ENCODE measurements at regions not wholly inside any gene's neighbourhood (a gene's known extent, or its start where the extent isn't known, plus 50 kb on each side); places are given as distances from the start of the nearest gene placed in this dataset.

GRCh38 chr5:4980201-4980600, 159.9 kb upstream of the ADAMTS16 start:
- TF ChIP-seq EZH2 (IDR thresholded peaks at IDR 0.05; ENCODE audit: borderline replicate concordance, low read depth, low read length, severe bottlenecking) (no peak), GATA2 (IDR thresholded peaks at IDR 0.05; ENCODE audit: insufficient read depth, insufficient read length, low read depth, low read length) (no peak), POLR2A (IDR thresholded peaks at IDR 0.05; ENCODE audit: low read depth, low read length) (no peak), FOS (IDR thresholded peaks at IDR 0.05; ENCODE audit: borderline replicate concordance, insufficient read depth, low read length) (no peak), MYC (IDR thresholded peaks at IDR 0.05; ENCODE audit: low read depth, low read length) (no peak), POLR2AphosphoS5 (IDR thresholded peaks at IDR 0.05; ENCODE audit: insufficient read depth, low read depth, low read length) (no peak), CTCF (IDR thresholded peaks at IDR 0.05; ENCODE audit: extremely low read depth in 1 of 2, insufficient read depth in 1 of 2, low read depth in 1 of 2, low read length in 2 of 2) (no peak), JUN (IDR thresholded peaks at IDR 0.05; ENCODE audit: borderline replicate concordance, insufficient read depth, insufficient read length, low read depth) (no peak)
- TF ChIP-seq, protein P1, sequence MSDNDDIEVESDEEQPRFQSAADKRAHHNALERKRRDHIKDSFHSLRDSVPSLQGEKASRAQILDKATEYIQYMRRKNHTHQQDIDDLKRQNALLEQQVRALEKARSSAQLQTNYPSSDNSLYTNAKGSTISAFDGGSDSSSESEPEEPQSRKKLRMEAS (IDR thresholded peaks at IDR 0.05; ENCODE audit: insufficient read depth, insufficient read length) = no peak
- Histone ChIP-seq H3K27ac (ENCODE audit: insufficient read depth, low read depth, low read length) (no peak overlapping the region), H3K4me3 (replicated peaks in 1 of 3; ENCODE audit: insufficient read depth in 1 of 3, low read depth in 1 of 3, low read length in 3 of 3) (no peak overlapping the region), H3K4me1 (ENCODE audit: control insufficient read depth, extremely low read depth, insufficient read depth, low read length) (no peaks in the 10 kb centered on the region), H3K9me3 (replicated peaks; ENCODE audit: control insufficient read depth, insufficient read depth, low read length) (peaks cover 2% of the 10 kb centered on the region), H3K9ac (replicated peaks; ENCODE audit: extremely low read depth, insufficient read depth, low read length) (no peak overlapping the region), H3K27me3 (ENCODE audit: control insufficient read depth in 2 of 2, insufficient read depth in 2 of 2, low read length in 2 of 2) (no peaks in the 10 kb centered on the region), H3K4me2 (ENCODE audit: insufficient read depth, low read length) (no peak overlapping the region), H3K79me2 (ENCODE audit: control insufficient read depth, insufficient read depth, low read length) (no peaks in the 10 kb centered on the region), H4K20me1 (replicated peaks; ENCODE audit: control insufficient read depth, extremely low read depth, insufficient read depth, low read length) (no peaks in the 10 kb centered on the region), H3K9me1 (replicated peaks; ENCODE audit: control insufficient read depth, extremely low read depth, insufficient read depth, low read length) (no peaks in the 10 kb centered on the region), H3K36me3 (ENCODE audit: control insufficient read depth in 2 of 2, extremely low read depth in 1 of 2, insufficient read depth in 2 of 2, low read length in 2 of 2) (no peaks in the 10 kb centered on the region), H2AFZ (ENCODE audit: low read depth, low read length) (no peak overlapping the region)
- FAIRE-seq (no peak), DNase-seq (ENCODE audit: low read depth, low spot score) (no peak)
- BruUV-seq (replicated peaks) = no TSS peak
- ChIA-PET CTCF (no interaction called here), POLR2A (no interaction called here)
- intact Hi-C loops (cut with micrococcal nuclease) (no loop called here), dilution Hi-C loops (cut with MboI; ENCODE audit: extremely low pct_ligation_motif_present, low sequenced_read_pairs) (no loop called here)
